Nephron (organoid): ENCODE measurements at regions not wholly inside any gene's neighbourhood (a gene's known extent, or its start where the extent isn't known, plus 50 kb on each side); places are given as distances from the start of the nearest gene placed in this dataset.

Source experiments
- H3K27ac Mint-ChIP-seq, 3 experiments: 2 replicates each; pipeline ENCODE4 v1.8.0; 2020; ENCODE audit warnings: mixed read lengths in 3 of 3, mild to moderate bottlenecking in 2 of 3, moderate library complexity in 1 of 3
- H3K27me3 Mint-ChIP-seq: 2 replicates; pipeline ENCODE4 v1.8.0; 2021; ENCODE audit warnings: low read depth, mild to moderate bottlenecking, moderate library complexity, mixed read lengths
- H3K36me3 Mint-ChIP-seq: 2 replicates; pipeline ENCODE4 v1.8.0; 2020; ENCODE audit warnings: low read depth, mixed read lengths
- H3K4me1 Mint-ChIP-seq: 2 replicates; pipeline ENCODE4 v1.8.0; 2020; ENCODE audit warnings: mixed read lengths
- H3K4me3 Mint-ChIP-seq, 3 experiments: 2 replicates each; pipeline ENCODE4 v1.8.0; 2020; ENCODE audit warnings: mild to moderate bottlenecking in 3 of 3, mixed read lengths in 3 of 3, moderate library complexity in 2 of 3
- H3K9me3 Mint-ChIP-seq: 2 replicates; pipeline ENCODE4 v1.8.0; 2020; ENCODE audit warnings: mixed read lengths
- TF ChIP-seq, protein P1 (sequence below), 3 experiments: fragments of 200-600 bp; sonication (generic); IDR thresholded peaks; one replicate each; pipeline ENCODE4 v1.5.0; 2021; ENCODE audit warnings: antibody characterized with exemption in 3 of 3; ENCODE audit not compliant: unreplicated experiment in 3 of 3

DNA sequence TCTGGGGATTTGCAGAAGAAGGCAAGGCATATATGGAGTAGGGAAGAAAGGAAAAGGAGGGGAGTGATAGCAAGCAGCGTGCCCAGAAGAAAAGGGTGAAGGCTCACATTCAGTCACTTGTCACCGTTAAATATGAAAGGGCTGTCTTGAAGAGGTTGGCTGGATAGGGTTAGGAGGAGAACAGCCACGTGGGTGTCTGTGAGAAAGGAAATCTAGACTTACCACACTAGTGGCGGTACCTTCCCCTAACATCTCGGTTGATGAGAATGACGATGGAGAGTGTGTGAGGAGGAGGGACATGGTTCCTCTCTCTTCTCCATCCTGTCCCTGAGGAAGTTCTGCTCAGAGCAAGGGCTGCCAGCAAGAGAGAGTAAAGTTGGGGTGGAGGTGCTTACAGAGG lies 74.3 kb upstream of the CCN6 start:
- H3K9me3 Mint-ChIP-seq, result no peaks in the 10 kb centered on the region
- no peak overlapping the region for H3K4me3 Mint-ChIP-seq
- peak overlapping the region in 2 of 3 experiments; percentile 80 to 85 for H3K27ac Mint-ChIP-seq
- TF ChIP-seq, protein P1, sequence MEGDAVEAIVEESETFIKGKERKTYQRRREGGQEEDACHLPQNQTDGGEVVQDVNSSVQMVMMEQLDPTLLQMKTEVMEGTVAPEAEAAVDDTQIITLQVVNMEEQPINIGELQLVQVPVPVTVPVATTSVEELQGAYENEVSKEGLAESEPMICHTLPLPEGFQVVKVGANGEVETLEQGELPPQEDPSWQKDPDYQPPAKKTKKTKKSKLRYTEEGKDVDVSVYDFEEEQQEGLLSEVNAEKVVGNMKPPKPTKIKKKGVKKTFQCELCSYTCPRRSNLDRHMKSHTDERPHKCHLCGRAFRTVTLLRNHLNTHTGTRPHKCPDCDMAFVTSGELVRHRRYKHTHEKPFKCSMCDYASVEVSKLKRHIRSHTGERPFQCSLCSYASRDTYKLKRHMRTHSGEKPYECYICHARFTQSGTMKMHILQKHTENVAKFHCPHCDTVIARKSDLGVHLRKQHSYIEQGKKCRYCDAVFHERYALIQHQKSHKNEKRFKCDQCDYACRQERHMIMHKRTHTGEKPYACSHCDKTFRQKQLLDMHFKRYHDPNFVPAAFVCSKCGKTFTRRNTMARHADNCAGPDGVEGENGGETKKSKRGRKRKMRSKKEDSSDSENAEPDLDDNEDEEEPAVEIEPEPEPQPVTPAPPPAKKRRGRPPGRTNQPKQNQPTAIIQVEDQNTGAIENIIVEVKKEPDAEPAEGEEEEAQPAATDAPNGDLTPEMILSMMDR (IDR thresholded peaks at IDR 0.05; ENCODE audit: unreplicated experiment in 3 of 3), result no peak
- peaks cover 48% of the 10 kb centered on the region for H3K4me1 Mint-ChIP-seq
- H3K27me3 Mint-ChIP-seq, result no peaks in the 10 kb centered on the region
- no peaks in the 10 kb centered on the region for H3K36me3 Mint-ChIP-seq

DNA sequence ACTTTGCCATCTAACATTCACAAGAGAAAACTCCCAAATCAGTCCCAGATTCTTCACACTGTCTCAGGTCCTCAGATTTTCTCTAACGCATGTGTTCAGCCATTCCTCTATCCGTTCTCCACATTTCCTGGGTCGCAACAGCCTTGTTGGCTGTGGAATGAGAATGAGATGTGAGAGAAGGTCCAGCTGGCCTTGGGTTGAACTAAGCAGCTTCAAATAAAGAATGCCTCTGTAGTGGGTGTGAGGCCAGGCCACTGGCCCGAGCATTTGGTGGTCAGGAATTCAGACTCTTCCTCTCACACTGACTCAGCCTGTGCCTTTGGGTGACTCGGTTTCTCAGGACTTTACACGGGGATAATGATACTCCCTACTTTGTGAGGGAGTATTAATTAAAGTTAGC lies 73.8 kb upstream of the CCN6 start:
- Mint-ChIP-seq H3K27ac (peak overlapping the region; percentile 29 to 85 (median 80)), H3K27me3 (no peaks in the 10 kb centered on the region), H3K4me1 (peaks cover 51% of the 10 kb centered on the region), H3K9me3 (no peaks in the 10 kb centered on the region), H3K4me3 (no peak overlapping the region), H3K36me3 (no peaks in the 10 kb centered on the region)
- TF ChIP-seq, protein P1 (IDR thresholded peaks at IDR 0.05; ENCODE audit: unreplicated experiment in 3 of 3), result no peak

DNA sequence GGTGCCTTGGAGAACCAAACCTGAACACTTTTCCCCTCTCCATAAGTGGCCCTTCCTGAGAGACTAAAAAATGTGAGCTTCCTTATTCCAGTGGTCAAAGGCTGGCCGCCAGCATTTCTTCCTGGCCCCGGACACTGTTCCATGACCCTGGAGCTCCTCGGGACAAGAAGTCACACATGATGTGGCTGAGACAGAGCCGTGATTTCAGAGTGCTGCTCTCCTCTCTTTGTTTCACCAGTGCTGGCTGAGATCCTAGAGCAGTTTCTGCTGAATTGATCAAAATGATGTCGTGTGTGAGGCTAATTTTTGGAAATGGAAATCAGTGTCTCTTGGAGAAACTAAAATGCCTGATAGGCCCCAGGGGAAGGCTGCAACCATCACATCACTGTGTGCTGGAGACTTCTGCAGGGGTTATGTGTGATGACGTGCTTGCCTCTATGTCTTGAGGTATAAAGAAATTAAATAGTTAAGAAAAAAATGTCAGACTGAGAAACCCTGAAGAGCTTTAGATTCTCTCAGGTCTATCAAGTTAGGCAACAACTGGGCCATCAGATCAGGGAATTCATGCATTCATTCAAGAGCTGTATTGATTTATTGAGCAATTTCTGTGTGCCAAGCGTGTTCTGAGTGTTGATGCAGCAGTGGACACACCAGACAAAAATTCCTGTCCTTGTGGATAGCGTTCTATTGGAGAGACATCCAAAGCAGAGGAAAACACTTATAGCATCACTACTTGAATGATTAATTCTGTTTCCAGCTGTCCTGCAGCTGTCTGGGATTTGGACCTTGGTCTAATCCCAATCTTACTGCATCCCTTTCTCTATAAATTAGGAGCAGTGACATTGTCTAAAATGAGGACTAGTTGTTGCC lies 72.7 kb upstream of the CCN6 start:
- H3K4me3 Mint-ChIP-seq, result no peak overlapping the region
- H3K27me3 Mint-ChIP-seq, result no peaks in the 10 kb centered on the region
- H3K9me3 Mint-ChIP-seq, result no peaks in the 10 kb centered on the region
- peaks cover 48% of the 10 kb centered on the region for H3K4me1 Mint-ChIP-seq
- H3K36me3 Mint-ChIP-seq, result no peaks in the 10 kb centered on the region
- H3K27ac Mint-ChIP-seq, result peak overlapping the region; percentile 57 to 85 (median 80)
- TF ChIP-seq, protein P1 (IDR thresholded peaks at IDR 0.05; ENCODE audit: unreplicated experiment in 3 of 3), result no peak

DNA sequence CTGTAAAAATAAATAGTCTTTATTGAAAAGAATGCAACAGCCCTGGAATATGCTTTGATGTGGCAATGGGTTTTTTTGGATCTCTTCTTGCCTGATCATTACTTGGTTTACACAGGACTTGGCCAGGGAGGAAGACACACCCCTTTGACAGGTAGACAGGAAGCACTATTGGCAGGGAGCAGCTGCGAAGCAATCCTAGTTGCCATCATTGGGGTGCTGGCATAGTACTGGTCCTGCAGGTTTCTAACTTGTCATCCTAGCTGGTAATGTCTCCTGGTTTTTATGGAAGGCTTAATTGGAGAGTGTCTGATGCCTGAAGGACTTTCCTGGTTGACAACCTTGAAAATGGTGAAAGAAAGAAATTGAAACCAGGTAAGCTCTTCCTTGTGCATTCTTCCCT lies 71.2 kb upstream of the CCN6 start:
- Mint-ChIP-seq H3K27ac (peak overlapping the region in 1 of 3 experiments; percentile 24), H3K36me3 (no peaks in the 10 kb centered on the region), H3K27me3 (no peaks in the 10 kb centered on the region), H3K9me3 (no peaks in the 10 kb centered on the region), H3K4me1 (peaks cover 45% of the 10 kb centered on the region), H3K4me3 (no peak overlapping the region)
- TF ChIP-seq, protein P1 (IDR thresholded peaks at IDR 0.05; ENCODE audit: unreplicated experiment in 3 of 3), result no peak

DNA sequence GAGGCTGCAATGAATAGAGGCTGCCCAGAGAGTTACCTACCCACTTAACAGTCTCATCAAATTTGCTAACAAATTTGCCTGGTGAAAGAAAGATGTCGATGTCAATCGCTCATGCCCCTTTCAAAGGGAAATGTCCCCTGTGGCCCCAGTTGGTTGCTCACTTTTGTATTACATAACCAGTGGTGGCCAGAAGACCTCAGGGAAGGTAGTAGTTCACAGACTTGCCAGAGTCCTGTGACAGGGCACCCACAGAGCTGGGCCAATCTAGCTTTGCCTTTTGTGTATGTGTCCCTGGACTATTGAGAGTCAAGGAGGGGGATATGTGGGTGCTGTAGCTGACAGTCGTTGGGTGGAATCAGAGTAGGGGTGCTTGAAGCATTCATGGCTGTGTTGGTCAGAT lies 70.7 kb upstream of the CCN6 start:
- no peaks in the 10 kb centered on the region for H3K36me3 Mint-ChIP-seq
- TF ChIP-seq, protein P1 (IDR thresholded peaks at IDR 0.05; ENCODE audit: unreplicated experiment in 3 of 3), result no peak
- peaks cover 45% of the 10 kb centered on the region for H3K4me1 Mint-ChIP-seq
- H3K27me3 Mint-ChIP-seq, result no peaks in the 10 kb centered on the region
- H3K27ac Mint-ChIP-seq, result peak overlapping the region in 1 of 3 experiments; percentile 24
- no peaks in the 10 kb centered on the region for H3K9me3 Mint-ChIP-seq
- no peak overlapping the region for H3K4me3 Mint-ChIP-seq

DNA sequence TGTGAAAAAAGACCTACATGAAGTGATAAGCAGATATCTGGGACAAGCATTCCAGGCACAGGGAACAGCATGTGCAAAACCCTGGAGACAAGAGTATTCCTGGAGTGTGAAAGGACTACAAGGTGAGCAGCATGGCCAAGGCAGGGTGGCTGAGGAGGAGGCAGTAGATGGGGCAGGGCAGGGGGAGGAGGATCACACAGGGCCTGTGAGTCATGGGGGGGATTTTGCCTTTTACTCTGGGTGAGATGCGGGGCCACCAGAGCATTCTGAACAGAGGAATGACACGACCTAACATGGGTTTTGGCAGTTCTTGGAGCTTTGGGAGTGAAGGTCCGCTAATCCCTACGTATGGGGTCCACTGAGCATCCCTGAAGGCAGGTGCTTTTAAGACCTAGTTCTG lies 69.8 kb upstream of the CCN6 start:
- peak overlapping the region in 2 of 3 experiments; percentile 86 to 97 for H3K27ac Mint-ChIP-seq
- no peaks in the 10 kb centered on the region for H3K27me3 Mint-ChIP-seq
- H3K9me3 Mint-ChIP-seq, result no peaks in the 10 kb centered on the region
- no peak overlapping the region for H3K4me3 Mint-ChIP-seq
- peaks cover 38% of the 10 kb centered on the region for H3K4me1 Mint-ChIP-seq
- H3K36me3 Mint-ChIP-seq, result no peaks in the 10 kb centered on the region
- TF ChIP-seq, protein P1 (IDR thresholded peaks at IDR 0.05; ENCODE audit: unreplicated experiment in 3 of 3), result no peak
